Anterior cingulate cortex (tissue), 58 donors: ENCODE measurements at regions not wholly inside any gene's neighbourhood (a gene's known extent, or its start where the extent isn't known, plus 50 kb on each side); places are given as distances from the start of the nearest gene placed in this dataset.

Experiments used
- DNase-seq, 58 donors: peaks; one replicate each; lab custom pipeline; 2025; lab: John Stamatoyannopoulos, UW

GRCh38 chr16:66222756-66223155 is 143.7 kb upstream of the CDH5 start:
- no peak for DNase-seq

- no peak for DNase-seq
Measured at GRCh38 chr16:66220702-66221101, 145.8 kb upstream of the CDH5 start.

- no peak for DNase-seq
Measured at GRCh38 chr16:66219491-66219890, 147.0 kb upstream of the CDH5 start.

GRCh38 chr16:66212428-66212827 is 154.1 kb upstream of the CDH5 start:
- no peak for DNase-seq

- DNase-seq: no peak
Measured at GRCh38 chr16:66211651-66212050, 154.8 kb upstream of the CDH5 start.

- no peak for DNase-seq
Measured at GRCh38 chr16:66207883-66208265, 158.6 kb upstream of the CDH5 start.

GRCh38 chr16:66207139-66207882 is 159.2 kb upstream of the CDH5 start:
- DNase-seq: peak in 1 of 58 donors; percentile 9

- no peak for DNase-seq
Measured at GRCh38 chr16:66206363-66206762, 160.1 kb upstream of the CDH5 start.

GRCh38 chr16:66205287-66206231 is 160.9 kb upstream of the CDH5 start:
- DNase-seq: no peak

GRCh38 chr16:66204756-66205155 is 161.7 kb upstream of the CDH5 start:
- DNase-seq: no peak

GRCh38 chr16:66203476-66203875 is 163.0 kb upstream of the CDH5 start:
- DNase-seq: no peak

- DNase-seq: no peak
Measured at GRCh38 chr16:66199189-66199588, 167.3 kb upstream of the CDH5 start.

GRCh38 chr16:66198641-66199040 is 167.8 kb upstream of the CDH5 start:
- DNase-seq: no peak

- no peak for DNase-seq
Measured at GRCh38 chr16:66197668-66198278, 168.7 kb upstream of the CDH5 start.

- no peak for DNase-seq
Measured at GRCh38 chr16:66196770-66197169, 169.7 kb upstream of the CDH5 start.

- no peak for DNase-seq
Measured at GRCh38 chr16:66194866-66195265, 171.6 kb upstream of the CDH5 start.

- DNase-seq: no peak
Measured at GRCh38 chr16:66193543-66194229, 172.8 kb upstream of the CDH5 start.

GRCh38 chr16:66190411-66190810 is 176.1 kb upstream of the CDH5 start:
- no peak for DNase-seq

GRCh38 chr16:66189951-66190350 is 176.5 kb upstream of the CDH5 start:
- peak in 5 of 58 donors; percentile 9 to 28 (median 13) for DNase-seq

GRCh38 chr16:66188917-66189725 is 177.4 kb upstream of the CDH5 start:
- peak in 45 of 58 donors; percentile 2 to 74 (median 34) for DNase-seq
